ENCODE measurements at regions not wholly inside any gene's neighbourhood (a gene's known extent, or its start where the extent isn't known, plus 50 kb on each side); places are given as distances from the start of the nearest gene placed in this dataset.

GRCh38 chr13:111411151-111411858 lies 90.9 kb downstream of the TEX29 start:
- no peak for TF ChIP-seq CTCF (conservative IDR thresholded peaks at IDR 0.05 in 1 of 2, IDR thresholded peaks at IDR 0.05 in 1 of 2; ENCODE audit: low read depth in 1 of 2, low read length in 2 of 2)
- no peak for TF ChIP-seq EZH2 (IDR thresholded peaks at IDR 0.05; ENCODE audit: low read length, missing control alignments)
